ENCODE measurements at regions not wholly inside any gene's neighbourhood (a gene's known extent, or its start where the extent isn't known, plus 50 kb on each side); places are given as distances from the start of the nearest gene placed in this dataset.

DNA sequence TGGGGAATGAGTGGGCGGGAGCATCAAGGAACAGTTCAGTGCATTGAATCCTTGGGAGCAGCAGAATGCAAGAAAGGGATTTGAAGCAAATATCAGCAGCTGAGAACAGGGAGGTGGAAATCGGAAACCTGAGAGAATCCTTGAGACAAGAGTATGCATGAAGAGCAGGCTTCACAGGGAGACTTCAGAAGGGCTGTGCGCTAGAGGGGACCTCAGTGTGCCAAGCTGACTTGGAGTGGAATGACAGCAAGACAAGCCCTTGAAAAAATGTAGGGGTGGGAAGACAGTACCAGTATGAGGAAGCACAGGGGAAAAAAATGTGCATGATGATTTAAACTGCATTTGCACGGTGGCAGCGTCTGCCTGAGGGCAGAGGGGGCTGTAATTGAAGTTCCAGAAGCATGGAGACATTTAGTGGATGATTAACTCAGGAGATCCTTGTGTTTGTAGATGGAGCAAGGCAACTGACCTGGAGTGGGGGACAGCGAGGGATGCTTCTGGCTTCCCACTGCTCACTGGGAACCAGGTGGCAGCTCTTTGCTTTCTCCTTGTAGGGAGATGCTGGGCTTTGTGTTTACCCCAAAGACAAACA is 204.9 kb upstream of the PLET1 start:
- TF ChIP-seq POLR2A (IDR thresholded peaks at IDR 0.05; ENCODE audit: low read length) (no peak), GATA1 (IDR thresholded peaks at IDR 0.05; ENCODE audit: low read depth, low read length) (no peak)

Data from erythroblast (primary cell).